K562 (cell line): ENCODE measurements at regions not wholly inside any gene's neighbourhood (a gene's known extent, or its start where the extent isn't known, plus 50 kb on each side); places are given as distances from the start of the nearest gene placed in this dataset.

ENCODE experiments used
- ATAC-seq: fragments of 200-7000 bp; cut with Tn5 transposase; 3 replicates; pipeline ENCODE4 v1.9.1; 2020; ENCODE audit warnings: moderate library complexity
- BruUV-seq: library from RNA; stranded (reverse); fragments of 400-500 nt; replicated peaks from 2 replicates; lab custom pipeline; 2021; lab: Mats Ljungman, UMichigan
- CTCF ChIA-PET: fragments of 300-600 bp; formaldehyde crosslinking; extraction: SDS; loops from one replicate; lab custom pipeline; 2021; ENCODE audit warnings: low intra/inter-chr PET ratio; lab: Yijun Ruan, JAX
- POLR2A ChIA-PET: fragments of 300-600, 350-650 bp; sonication (Branson Sonifier 250); formaldehyde crosslinking; extraction: SDS; loops from one replicate; lab custom pipeline; 2021; ENCODE audit warnings: antibody characterized with exemption, inconsistent platforms; lab: Yijun Ruan, JAX
- DNase-seq, 4 experiments: peaks; one replicate each; pipeline versions ENCODE4 v3.0.0 to v3.0.0-alpha.2; 2011 to 2018; ENCODE audit warnings: low spot score in 3 of 4, mixed read lengths in 3 of 4; ENCODE audit errors: extremely low read depth in 1 of 4
- FAIRE-seq: peaks from 2 replicates; lab custom pipeline; 2011; peaks lifted over from hg19 to GRCh38; lab: Jason Lieb, UNC
- H2AFZ ChIP-seq: 2 replicates; pipeline ENCODE4 v1.6.0; 2011; ENCODE audit warnings: low read depth, low read length, control low read depth, inconsistent platforms
- H3K27ac ChIP-seq: fragments of 200-600 bp; 3 replicates; pipeline ENCODE4 v1.8.0; 2011; ENCODE audit warnings: low read depth, mild to moderate bottlenecking, control low read depth, inconsistent platforms, low read length, moderate library complexity, mixed read lengths; ENCODE audit errors: extremely low read depth
- H3K27me3 ChIP-seq, 2 experiments: fragments of 300-600 bp in 1 of 2; 2 replicates in 1 of 2; 3 replicates in 1 of 2; pipeline versions ENCODE4 v1.6.0 to v1.8.0; 2011; ENCODE audit warnings: inconsistent platforms in 2 of 2, low read length in 2 of 2, mild to moderate bottlenecking in 1 of 2, mixed read lengths in 1 of 2, moderate library complexity in 1 of 2; ENCODE audit not compliant: control insufficient read depth in 2 of 2, insufficient read depth in 2 of 2
- H3K36me3 ChIP-seq: fragments of 300-600 bp; 3 replicates; pipeline ENCODE4 v1.8.0; 2011; ENCODE audit warnings: mild to moderate bottlenecking, low read length, inconsistent platforms; ENCODE audit not compliant: control insufficient read depth, insufficient read depth
- H3K4me1 ChIP-seq, 2 experiments: fragments of 200-600 bp in 1 of 2; replicated peaks in 1 of 2; 2 replicates in 1 of 2; 3 replicates in 1 of 2; pipeline versions ENCODE4 v1.5.1 to v1.8.0; 2011; ENCODE audit warnings: inconsistent platforms in 2 of 2, low read length in 2 of 2, mild to moderate bottlenecking in 1 of 2, mixed read lengths in 1 of 2, moderate library complexity in 1 of 2; ENCODE audit not compliant: control insufficient read depth in 2 of 2, insufficient read depth in 2 of 2
- H3K4me2 ChIP-seq: 2 replicates; pipeline ENCODE4 v1.6.1; 2011; ENCODE audit warnings: low read length, control low read depth, inconsistent platforms, mixed read lengths; ENCODE audit not compliant: insufficient read depth
- H3K4me3 ChIP-seq: fragments of 200-600 bp; sonication (generic), shearing (Covaris generic); 2 replicates; pipeline ENCODE4 v1.5.1; 2016; ENCODE audit warnings: control low read depth, inconsistent platforms
- H3K79me2 ChIP-seq: fragments of 200-600 bp; 3 replicates; pipeline ENCODE4 v1.8.0; 2011; ENCODE audit warnings: low read length, inconsistent platforms; ENCODE audit not compliant: control insufficient read depth, insufficient read depth
- H3K9ac ChIP-seq, 2 experiments: 2 replicates each; pipeline versions ENCODE4 v1.6.0 to v1.6.1; 2011; ENCODE audit warnings: low read depth in 2 of 2, low read length in 2 of 2, control low read depth in 1 of 2, inconsistent platforms in 1 of 2, mild to moderate bottlenecking in 1 of 2, mixed read lengths in 1 of 2; ENCODE audit not compliant: insufficient read depth in 1 of 2
- H3K9me1 ChIP-seq: one replicate; pipeline ENCODE4 v1.6.0; 2011; ENCODE audit warnings: inconsistent platforms, mild to moderate bottlenecking, low read length, moderate library complexity; ENCODE audit not compliant: control insufficient read depth, insufficient read depth
- H3K9me3 ChIP-seq: replicated peaks from 2 replicates; pipeline ENCODE4 v1.5.1; 2011; ENCODE audit warnings: low read depth, low read length, inconsistent platforms; ENCODE audit not compliant: control insufficient read depth, insufficient read depth
- H4K20me1 ChIP-seq: replicated peaks from 2 replicates; pipeline ENCODE4 v1.6.1; 2011; ENCODE audit warnings: low read length, inconsistent platforms, mixed read lengths; ENCODE audit not compliant: control insufficient read depth, insufficient read depth
- ADNP ChIP-seq: fragments of 200-800 bp; sonication (Bioruptor generic); IDR thresholded peaks from 2 replicates; pipeline ENCODE4 v1.6.1; 2016; ENCODE audit warnings: missing genetic modification characterization, missing compliant biosample characterization
- ATF4 ChIP-seq: fragments of 450-650 bp; formaldehyde crosslinking; IDR thresholded peaks from 2 replicates; pipeline ENCODE4 v1.4.0; 2022; ENCODE audit warnings: mild to moderate bottlenecking, moderate library complexity
- EGR1 ChIP-seq: fragments of 450-650 bp; conservative IDR thresholded peaks from 2 replicates; pipeline ENCODE4 v1.6.1; 2017; ENCODE audit warnings: mild to moderate bottlenecking
- HBP1 ChIP-seq: fragments of 450-650 bp; formaldehyde crosslinking; IDR thresholded peaks from 2 replicates; pipeline ENCODE4 v1.4.0; 2022; ENCODE audit warnings: missing genetic modification characterization
- HDAC8 ChIP-seq: fragments of 450-650 bp; IDR thresholded peaks from 2 replicates; pipeline ENCODE4 v1.6.1; 2016; ENCODE audit warnings: mild to moderate bottlenecking, missing genetic modification characterization, moderate library complexity, missing compliant biosample characterization
- KDM1A ChIP-seq, 2 experiments: fragments of 450-650 bp; IDR thresholded peaks; 2 replicates each; pipeline ENCODE4 v1.6.1; 2016; ENCODE audit warnings: mild to moderate bottlenecking in 2 of 2
- RHOXF2B ChIP-seq: fragments of 250-450 bp; sonication (Bioruptor Pico); conservative IDR thresholded peaks from 2 replicates; pipeline ENCODE4 v1.5.1; 2021
- RNF2 ChIP-seq: sonication (generic); IDR thresholded peaks from 2 replicates; pipeline ENCODE4 v1.6.1; 2016
- SP1 ChIP-seq: sonication (generic); formaldehyde crosslinking; IDR thresholded peaks from 2 replicates; pipeline ENCODE4 v1.8.1; 2022; ENCODE audit warnings: mild to moderate bottlenecking, missing genetic modification reagents
- SRF ChIP-seq, 2 experiments: fragments of 250-450, 450-650 bp in 1 of 2; sonication (Bioruptor Pico) in 1 of 2; sonication (generic) in 1 of 2; formaldehyde crosslinking; IDR thresholded peaks; 2 replicates each; pipeline versions ENCODE4 v1.5.0 to v1.5.1; 2020 to 2022; ENCODE audit warnings: mild to moderate bottlenecking in 1 of 2, missing genetic modification reagents in 1 of 2
- TFAP4 ChIP-seq: sonication (generic); formaldehyde crosslinking; IDR thresholded peaks from 2 replicates; pipeline ENCODE4 v1.8.0; 2022; ENCODE audit warnings: missing genetic modification reagents, mild to moderate bottlenecking, moderate library complexity, borderline replicate concordance
- ZFP30 ChIP-seq: fragments of 250-450 bp; sonication (Bioruptor Pico); IDR thresholded peaks from 2 replicates; pipeline ENCODE4 v1.8.0; 2022; ENCODE audit warnings: moderate library complexity, mild to moderate bottlenecking, inconsistent platforms, borderline replicate concordance
- ZNF12 ChIP-seq: sonication (generic); formaldehyde crosslinking; IDR thresholded peaks from 2 replicates; pipeline ENCODE4 v1.4.0; 2020; ENCODE audit warnings: mild to moderate bottlenecking, missing genetic modification reagents
- WGBS: fragments of 100-300 bp; shearing (Covaris generic); methylation state at CpG from one replicate; pipeline ENCODE4 v1.1.6; 2016; ENCODE audit warnings: low coverage, mixed read lengths; ENCODE audit not compliant: insufficient coverage; ENCODE audit errors: missing lambda C conversion rate; 5-methylcytosine and 5-hydroxymethylcytosine counted together
- in situ Hi-C: fragments of 300-500 bp; cut with MboI; formaldehyde crosslinking; loops from 4 replicates; pipeline ENCODE4 v1.15.0; 2018; ENCODE audit warnings: inconsistent platforms, mixed read lengths
- intact Hi-C: fragments of 100-400 bp; cut with micrococcal nuclease; formaldehyde crosslinking; loops from 2 replicates; pipeline ENCODE4 v1.14.2; 2022
- TF ChIP-seq, protein P1 (sequence below): fragments of 450-650 bp; IDR thresholded peaks from 2 replicates; pipeline ENCODE4 v1.6.1; 2017; ENCODE audit warnings: antibody characterized with exemption

GRCh38 chr4:26126994-26127393 is 193.8 kb upstream of the RBPJ start:
- Histone ChIP-seq H3K79me2 (no peaks in the 10 kb centered on the region), H4K20me1 (no peaks in the 10 kb centered on the region), H3K9me3 (no peaks in the 10 kb centered on the region), H3K27ac (no peak overlapping the region), H3K4me3 (no peak overlapping the region), H3K9me1 (no peaks in the 10 kb centered on the region), H2AFZ (no peak overlapping the region), H3K4me2 (no peak overlapping the region), H3K36me3 (no peaks in the 10 kb centered on the region), H3K27me3 (peaks cover 0 to 4% of the 10 kb centered on the region in 2 experiments; a peak in 2 of 5 replicates), H3K9ac (no peak overlapping the region), H3K4me1 (no peaks in the 10 kb centered on the region)
- in situ Hi-C loops = no loop called here
- 2% methylated on average over 4 of the region's 4 CpGs for WGBS
- intact Hi-C loops = no loop called here
- FAIRE-seq (no peak), DNase-seq (no peak), ATAC-seq (no peak)
- POLR2A ChIA-PET = no interaction called here
- CTCF ChIA-PET = no interaction called here
- TF ChIP-seq KDM1A (IDR thresholded peaks at IDR 0.05) (no peak), ATF4 (CRISPR knock-in tag) (no peak), RHOXF2B (CRISPR knock-in tag) (no peak), ADNP (tag) (no peak), ZFP30 (CRISPR knock-in tag) (no peak), HDAC8 (tag) (no peak), EGR1 (no peak), SRF (CRISPR knock-in tag; IDR thresholded peaks at IDR 0.05) (no peak), HBP1 (CRISPR knock-in tag) (no peak), RNF2 (no peak), ZNF12 (CRISPR knock-in tag) (no peak), SP1 (CRISPR knock-in tag) (no peak), TFAP4 (no peak)
- TF ChIP-seq, protein P1, sequence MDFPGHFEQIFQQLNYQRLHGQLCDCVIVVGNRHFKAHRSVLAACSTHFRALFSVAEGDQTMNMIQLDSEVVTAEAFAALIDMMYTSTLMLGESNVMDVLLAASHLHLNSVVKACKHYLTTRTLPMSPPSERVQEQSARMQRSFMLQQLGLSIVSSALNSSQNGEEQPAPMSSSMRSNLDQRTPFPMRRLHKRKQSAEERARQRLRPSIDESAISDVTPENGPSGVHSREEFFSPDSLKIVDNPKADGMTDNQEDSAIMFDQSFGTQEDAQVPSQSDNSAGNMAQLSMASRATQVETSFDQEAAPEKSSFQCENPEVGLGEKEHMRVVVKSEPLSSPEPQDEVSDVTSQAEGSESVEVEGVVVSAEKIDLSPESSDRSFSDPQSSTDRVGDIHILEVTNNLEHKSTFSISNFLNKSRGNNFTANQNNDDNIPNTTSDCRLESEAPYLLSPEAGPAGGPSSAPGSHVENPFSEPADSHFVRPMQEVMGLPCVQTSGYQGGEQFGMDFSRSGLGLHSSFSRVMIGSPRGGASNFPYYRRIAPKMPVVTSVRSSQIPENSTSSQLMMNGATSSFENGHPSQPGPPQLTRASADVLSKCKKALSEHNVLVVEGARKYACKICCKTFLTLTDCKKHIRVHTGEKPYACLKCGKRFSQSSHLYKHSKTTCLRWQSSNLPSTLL = no peak
- BruUV-seq = no TSS peak
